ENCODE measurements at regions not wholly inside any gene's neighbourhood (a gene's known extent, or its start where the extent isn't known, plus 50 kb on each side); places are given as distances from the start of the nearest gene placed in this dataset.

- TF ChIP-seq, protein P1, sequence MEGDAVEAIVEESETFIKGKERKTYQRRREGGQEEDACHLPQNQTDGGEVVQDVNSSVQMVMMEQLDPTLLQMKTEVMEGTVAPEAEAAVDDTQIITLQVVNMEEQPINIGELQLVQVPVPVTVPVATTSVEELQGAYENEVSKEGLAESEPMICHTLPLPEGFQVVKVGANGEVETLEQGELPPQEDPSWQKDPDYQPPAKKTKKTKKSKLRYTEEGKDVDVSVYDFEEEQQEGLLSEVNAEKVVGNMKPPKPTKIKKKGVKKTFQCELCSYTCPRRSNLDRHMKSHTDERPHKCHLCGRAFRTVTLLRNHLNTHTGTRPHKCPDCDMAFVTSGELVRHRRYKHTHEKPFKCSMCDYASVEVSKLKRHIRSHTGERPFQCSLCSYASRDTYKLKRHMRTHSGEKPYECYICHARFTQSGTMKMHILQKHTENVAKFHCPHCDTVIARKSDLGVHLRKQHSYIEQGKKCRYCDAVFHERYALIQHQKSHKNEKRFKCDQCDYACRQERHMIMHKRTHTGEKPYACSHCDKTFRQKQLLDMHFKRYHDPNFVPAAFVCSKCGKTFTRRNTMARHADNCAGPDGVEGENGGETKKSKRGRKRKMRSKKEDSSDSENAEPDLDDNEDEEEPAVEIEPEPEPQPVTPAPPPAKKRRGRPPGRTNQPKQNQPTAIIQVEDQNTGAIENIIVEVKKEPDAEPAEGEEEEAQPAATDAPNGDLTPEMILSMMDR (IDR thresholded peaks at IDR 0.05) = no peak
- no peak for TF ChIP-seq EZH2 (IDR thresholded peaks at IDR 0.05; ENCODE audit: borderline replicate concordance, insufficient read depth, low read depth, low read length, poor library complexity, severe bottlenecking)
These were observed 108.5 kb upstream of the GADD45A start for GRCh38 chr1:67576474-67576873.
